PFSK-1 (cell line): ENCODE measurements at regions not wholly inside any gene's neighbourhood (a gene's known extent, or its start where the extent isn't known, plus 50 kb on each side); places are given as distances from the start of the nearest gene placed in this dataset.

Experiments used
- FOXP2 ChIP-seq: optimal IDR thresholded peaks from 2 replicates; pipeline ENCODE3; 2011; ENCODE audit warnings: borderline replicate concordance, control low read depth, inconsistent platforms; ENCODE audit not compliant: insufficient read depth; ENCODE audit errors: extremely low read length, extremely low read depth
- POLR2AphosphoS5 ChIP-seq: IDR thresholded peaks from 2 replicates; pipeline ENCODE4 v1.6.1; 2012; ENCODE audit warnings: low read depth, mild to moderate bottlenecking, control low read depth, low read length, moderate library complexity
- REST ChIP-seq, 2 experiments: IDR thresholded peaks; 2 replicates each; pipeline versions ENCODE4 v1.6.1 to v1.8.0; 2011 to 2012; ENCODE audit warnings: low read depth in 2 of 2, low read length in 2 of 2, control low read depth in 1 of 2, inconsistent platforms in 1 of 2, mild to moderate bottlenecking in 1 of 2, moderate library complexity in 1 of 2; ENCODE audit not compliant: insufficient read depth in 1 of 2
- SIN3A ChIP-seq: IDR thresholded peaks from 2 replicates; pipeline ENCODE4 v1.6.1; 2012; ENCODE audit warnings: mild to moderate bottlenecking, low read length, moderate library complexity, borderline replicate concordance; ENCODE audit not compliant: insufficient read depth
- TAF1 ChIP-seq: IDR thresholded peaks from 2 replicates; pipeline ENCODE4 v1.6.1; 2012; ENCODE audit warnings: low read length, control low read depth, borderline replicate concordance; ENCODE audit not compliant: insufficient read depth

GRCh38 chr2:57204364-57204763, 842.2 kb upstream of the VRK2 start:
- TF ChIP-seq REST (IDR thresholded peaks at IDR 0.05; ENCODE audit: insufficient read depth in 1 of 2, low read depth in 2 of 2, low read length in 2 of 2) (no peak), SIN3A (no peak), FOXP2 (no peak), TAF1 (no peak), POLR2AphosphoS5 (no peak)

GRCh38 chr2:57205241-57205640, 841.4 kb upstream of the VRK2 start:
- no peak for TF ChIP-seq POLR2AphosphoS5
- TF ChIP-seq FOXP2 = no peak
- no peak for TF ChIP-seq REST (IDR thresholded peaks at IDR 0.05; ENCODE audit: insufficient read depth in 1 of 2, low read depth in 2 of 2, low read length in 2 of 2)
- no peak for TF ChIP-seq SIN3A
- no peak for TF ChIP-seq TAF1

GRCh38 chr2:57207191-57207590, 839.4 kb upstream of the VRK2 start:
- TF ChIP-seq FOXP2 (no peak), TAF1 (no peak), REST (IDR thresholded peaks at IDR 0.05; ENCODE audit: insufficient read depth in 1 of 2, low read depth in 2 of 2, low read length in 2 of 2) (no peak), SIN3A (no peak), POLR2AphosphoS5 (no peak)

GRCh38 chr2:57209799-57210198, 836.8 kb upstream of the VRK2 start:
- no peak for TF ChIP-seq POLR2AphosphoS5
- TF ChIP-seq FOXP2 = no peak
- TF ChIP-seq TAF1 = no peak
- TF ChIP-seq SIN3A = no peak
- TF ChIP-seq REST (IDR thresholded peaks at IDR 0.05; ENCODE audit: insufficient read depth in 1 of 2, low read depth in 2 of 2, low read length in 2 of 2) = no peak

GRCh38 chr2:57210855-57211254, 835.8 kb upstream of the VRK2 start:
- TF ChIP-seq SIN3A (no peak), REST (IDR thresholded peaks at IDR 0.05; ENCODE audit: insufficient read depth in 1 of 2, low read depth in 2 of 2, low read length in 2 of 2) (no peak), TAF1 (no peak), FOXP2 (no peak), POLR2AphosphoS5 (no peak)
